KMS-11 (cell line): ENCODE measurements at regions not wholly inside any gene's neighbourhood (a gene's known extent, or its start where the extent isn't known, plus 50 kb on each side); places are given as distances from the start of the nearest gene placed in this dataset.
"Not testable (repeated sequence)": the region's sequence is repeated elsewhere in the genome, so short reads cannot be mapped to it uniquely, and the experiment has no call there.

Experiments used
- H2AFZ ChIP-seq: fragments of 200-600 bp; sonication (generic); 2 replicates; pipeline ENCODE4 v1.6.1; 2016; ENCODE audit warnings: antibody characterized with exemption, mixed run types, low read depth
- H3K27ac ChIP-seq: fragments of 200-600 bp; sonication (generic); 2 replicates; pipeline ENCODE4 v1.6.1; 2016; ENCODE audit warnings: mild to moderate bottlenecking, mixed run types
- H3K27me3 ChIP-seq: fragments of 200-600 bp; sonication (generic); 2 replicates; pipeline ENCODE4 v1.6.1; 2017; ENCODE audit warnings: mild to moderate bottlenecking, low read depth, mixed run types, moderate library complexity; ENCODE audit not compliant: insufficient read depth
- H3K36me3 ChIP-seq: fragments of 200-600 bp; sonication (generic); 2 replicates; pipeline ENCODE4 v1.6.1; 2017; ENCODE audit warnings: mild to moderate bottlenecking, mixed run types; ENCODE audit not compliant: insufficient read depth
- H3K4me1 ChIP-seq: fragments of 200-600 bp; sonication (generic); 2 replicates; pipeline ENCODE4 v1.6.1; 2016; ENCODE audit warnings: mild to moderate bottlenecking, low read depth, mixed run types; ENCODE audit not compliant: poor library complexity, severe bottlenecking
- H3K4me2 ChIP-seq: fragments of 200-600 bp; sonication (generic); 2 replicates; pipeline ENCODE4 v1.7.0; 2016; ENCODE audit warnings: mild to moderate bottlenecking, mixed run types
- H3K4me3 ChIP-seq: fragments of 200-600 bp; sonication (generic); IDR thresholded peaks from 2 replicates; pipeline ENCODE4 v1.6.1; 2017; ENCODE audit warnings: low read depth, low read length, mixed read lengths; ENCODE audit not compliant: insufficient read depth
- H3K79me2 ChIP-seq: fragments of 200-600 bp; sonication (generic); 2 replicates; pipeline ENCODE4 v1.6.1; 2016; ENCODE audit warnings: low read depth, mixed run types; ENCODE audit not compliant: insufficient read depth
- H3K9ac ChIP-seq: fragments of 200-600 bp; sonication (generic); 2 replicates; pipeline ENCODE4 v1.6.1; 2016; ENCODE audit warnings: mild to moderate bottlenecking, mixed run types
- H4K20me1 ChIP-seq: fragments of 200-600 bp; sonication (generic); 2 replicates; pipeline ENCODE4 v1.6.1; 2016; ENCODE audit warnings: mild to moderate bottlenecking, mixed run types; ENCODE audit not compliant: insufficient read depth
- CTCF ChIP-seq: fragments of 200-600 bp; sonication (generic); conservative IDR thresholded peaks from 2 replicates; pipeline ENCODE4 v1.6.1; 2017; ENCODE audit warnings: low read depth, mild to moderate bottlenecking, antibody characterized with exemption, low read length, moderate library complexity, mixed read lengths

DNA sequence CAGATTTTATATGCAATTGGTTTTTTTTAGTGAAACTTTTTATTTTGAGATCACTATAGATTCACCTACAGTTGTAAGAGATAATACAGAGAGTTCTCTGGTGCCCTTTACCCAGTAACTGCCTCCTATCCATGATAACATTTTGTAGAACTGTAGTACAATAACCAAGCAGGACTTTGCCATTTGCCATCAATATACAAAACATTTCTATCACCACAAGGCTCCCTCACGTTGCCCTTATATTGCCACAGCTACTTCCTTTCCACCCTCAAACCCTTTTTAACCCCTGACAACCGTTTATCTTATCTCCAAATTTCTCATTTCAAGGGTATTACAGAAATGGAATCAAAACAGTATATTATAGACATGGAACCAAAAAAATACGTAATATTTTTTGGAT lies 130.7 kb upstream of the GOLGA6L4 start:
- Histone ChIP-seq H3K27me3 (no peaks in the 10 kb centered on the region), H3K79me2 (no peaks in the 10 kb centered on the region), H3K4me3 (no peak overlapping the region), H4K20me1 (no peaks in the 10 kb centered on the region), H3K27ac (no peak overlapping the region), H2AFZ (no peak overlapping the region), H3K4me2 (no peak overlapping the region), H3K4me1 (peaks cover 4% of the 10 kb centered on the region), H3K9ac (no peak overlapping the region), H3K36me3 (no peaks in the 10 kb centered on the region)
- no peak for TF ChIP-seq CTCF

GRCh38 chr15:84108728-84109127 lies 126.8 kb upstream of the GOLGA6L4 start:
- no peak overlapping the region for H3K9ac ChIP-seq
- H4K20me1 ChIP-seq: no peaks in the 10 kb centered on the region
- no peaks in the 10 kb centered on the region for H3K4me1 ChIP-seq
- no peaks in the 10 kb centered on the region for H3K27me3 ChIP-seq
- no peak overlapping the region for H3K4me2 ChIP-seq
- H3K27ac ChIP-seq: no peak overlapping the region
- no peaks in the 10 kb centered on the region for H3K36me3 ChIP-seq
- no peak for TF ChIP-seq CTCF
- no peak overlapping the region for H3K4me3 ChIP-seq
- H3K79me2 ChIP-seq: no peaks in the 10 kb centered on the region
- no peak overlapping the region for H2AFZ ChIP-seq

DNA sequence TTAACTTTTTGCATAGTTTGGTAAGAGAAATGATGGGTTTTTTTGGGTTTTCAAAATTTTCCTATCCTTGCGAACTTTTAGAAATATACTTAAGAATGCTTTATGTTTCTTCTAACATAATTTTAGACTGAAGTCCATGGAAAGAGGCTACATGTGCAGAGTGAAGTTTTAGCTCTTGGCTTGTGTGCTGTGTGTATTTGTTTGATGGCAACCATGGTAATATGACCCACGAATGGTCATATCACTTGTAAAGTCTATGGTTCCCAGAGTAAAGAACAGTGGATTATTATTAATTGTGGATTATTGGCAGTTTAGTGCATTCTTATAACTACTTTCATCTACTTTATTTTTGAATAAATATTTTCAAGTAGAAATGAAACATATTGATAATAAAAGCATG lies 124.0 kb upstream of the GOLGA6L4 start:
- no peak overlapping the region for H2AFZ ChIP-seq
- no peaks in the 10 kb centered on the region for H4K20me1 ChIP-seq
- no peaks in the 10 kb centered on the region for H3K27me3 ChIP-seq
- no peak for TF ChIP-seq CTCF
- H3K36me3 ChIP-seq: no peaks in the 10 kb centered on the region
- H3K9ac ChIP-seq: no peak overlapping the region
- no peaks in the 10 kb centered on the region for H3K79me2 ChIP-seq
- no peak overlapping the region for H3K4me2 ChIP-seq
- H3K27ac ChIP-seq: no peak overlapping the region
- H3K4me3 ChIP-seq: no peak overlapping the region
- no peaks in the 10 kb centered on the region for H3K4me1 ChIP-seq

DNA sequence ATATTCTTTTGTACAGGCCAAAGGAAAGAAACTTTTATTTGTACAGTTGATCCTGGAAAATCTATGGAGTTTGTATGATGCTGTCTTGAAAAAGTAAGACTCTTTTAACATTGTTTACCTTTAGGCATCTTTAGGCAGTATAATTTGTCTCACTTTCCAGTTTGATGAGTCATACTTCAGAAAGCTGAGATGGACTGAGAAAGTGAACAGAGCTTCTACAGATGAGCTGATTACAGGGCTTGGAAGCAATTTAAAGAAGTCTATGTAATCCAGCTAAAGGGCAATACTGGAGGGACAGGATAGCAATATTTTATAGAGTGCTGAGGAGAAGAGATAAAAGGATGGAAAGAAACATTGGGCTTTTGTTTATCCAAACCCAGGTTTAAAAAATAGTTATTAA lies 123.5 kb upstream of the GOLGA6L4 start:
- H4K20me1 ChIP-seq: no peaks in the 10 kb centered on the region
- no peaks in the 10 kb centered on the region for H3K27me3 ChIP-seq
- no peaks in the 10 kb centered on the region for H3K79me2 ChIP-seq
- no peaks in the 10 kb centered on the region for H3K4me1 ChIP-seq
- no peak overlapping the region for H2AFZ ChIP-seq
- H3K4me2 ChIP-seq: no peak overlapping the region
- H3K9ac ChIP-seq: no peak overlapping the region
- H3K27ac ChIP-seq: no peak overlapping the region
- no peak overlapping the region for H3K4me3 ChIP-seq
- TF ChIP-seq CTCF: no peak
- H3K36me3 ChIP-seq: no peaks in the 10 kb centered on the region

DNA sequence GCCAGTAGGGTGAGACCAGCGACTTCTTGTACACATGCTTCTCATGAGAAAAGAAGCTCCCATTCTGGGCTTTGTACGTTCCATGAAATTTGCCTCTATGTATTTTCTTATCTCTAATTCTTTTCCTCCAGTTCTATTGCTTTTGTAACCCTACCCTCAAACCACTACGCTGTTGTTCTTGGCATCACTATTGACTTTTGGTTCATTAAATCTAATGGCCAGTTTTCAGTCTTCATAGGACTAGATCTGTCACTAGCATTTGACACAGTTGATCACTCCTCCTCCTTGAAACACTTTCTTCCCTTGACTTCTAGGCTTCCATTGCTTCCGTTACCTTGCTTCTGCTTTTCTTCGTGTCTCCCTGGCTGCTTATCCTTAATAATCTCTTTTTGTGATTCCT lies 121.7 kb upstream of the GOLGA6L4 start:
- H3K4me1 ChIP-seq: no peaks in the 10 kb centered on the region
- no peak overlapping the region for H3K27ac ChIP-seq
- no peaks in the 10 kb centered on the region for H3K79me2 ChIP-seq
- H3K36me3 ChIP-seq: no peaks in the 10 kb centered on the region
- no peaks in the 10 kb centered on the region for H3K27me3 ChIP-seq
- no peak for TF ChIP-seq CTCF
- no peak overlapping the region for H2AFZ ChIP-seq
- H3K4me3 ChIP-seq: no peak overlapping the region
- no peaks in the 10 kb centered on the region for H4K20me1 ChIP-seq
- H3K4me2 ChIP-seq: no peak overlapping the region
- H3K9ac ChIP-seq: no peak overlapping the region

DNA sequence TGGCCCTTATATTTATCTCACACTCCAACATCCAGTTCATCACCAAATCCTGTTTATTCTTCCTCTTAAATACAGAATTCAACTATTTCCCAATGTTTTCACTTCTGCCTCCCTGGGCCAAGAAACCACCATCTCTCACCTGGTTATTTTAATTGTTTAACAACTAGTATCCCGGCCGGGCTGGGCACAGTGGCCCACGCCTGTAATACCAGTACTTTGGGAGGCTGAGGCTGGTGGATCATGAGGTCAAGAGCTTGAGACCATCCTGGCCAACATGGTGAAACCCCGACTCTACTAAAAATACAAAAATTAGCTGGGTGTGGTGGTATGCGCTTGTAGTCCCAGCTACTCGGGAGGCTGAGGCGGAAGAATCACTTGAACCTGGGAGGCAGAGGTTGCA lies 120.9 kb upstream of the GOLGA6L4 start:
- not testable (repeated sequence) for H3K4me2 ChIP-seq, H3K36me3 ChIP-seq, H3K4me1 ChIP-seq

GRCh38 chr15:84119351-84119750 lies 116.2 kb upstream of the GOLGA6L4 start:
- not testable (repeated sequence) for H3K27me3 ChIP-seq, H3K4me2 ChIP-seq, H2AFZ ChIP-seq, H4K20me1 ChIP-seq, H3K27ac ChIP-seq, H3K36me3 ChIP-seq, H3K4me3 ChIP-seq, H3K79me2 ChIP-seq, H3K9ac ChIP-seq, H3K4me1 ChIP-seq

More for the DNA sequence above, 120.9 kb upstream of the GOLGA6L4 start:
- not testable (repeated sequence) for H3K79me2 ChIP-seq, H4K20me1 ChIP-seq, H3K27me3 ChIP-seq, H3K9ac ChIP-seq, H3K4me3 ChIP-seq, H3K27ac ChIP-seq, H2AFZ ChIP-seq
